NCI-H82 (cell line): ENCODE measurements at regions not wholly inside any gene's neighbourhood (a gene's known extent, or its start where the extent isn't known, plus 50 kb on each side); places are given as distances from the start of the nearest gene placed in this dataset.
"Not testable (repeated sequence)": the region's sequence is repeated elsewhere in the genome, so short reads cannot be mapped to it uniquely, and the experiment has no call there.

Experiments
- DNase-seq: peaks from one replicate; lab custom pipeline; 2025; lab: John Stamatoyannopoulos, UW

DNA sequence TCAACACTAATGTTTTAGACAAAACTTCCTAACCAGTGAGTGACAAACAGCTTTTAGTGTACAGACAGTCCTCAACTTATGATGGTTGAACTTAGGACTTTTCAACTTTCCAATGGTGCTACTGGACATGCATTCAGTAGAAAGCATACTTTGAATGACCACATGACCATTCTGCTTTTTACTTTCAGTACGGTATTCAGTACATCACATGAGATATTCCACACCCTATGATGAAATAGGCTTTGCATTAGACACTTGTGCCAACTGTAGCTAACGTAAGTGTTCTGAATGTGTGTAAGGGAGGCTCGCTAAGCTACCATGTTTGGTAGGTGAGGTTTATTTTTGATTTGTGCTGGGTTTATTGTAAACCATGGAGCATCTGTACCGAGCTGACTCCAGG, 113.7 kb downstream of the WNT7A start:
- DNase-seq = no peak

DNA sequence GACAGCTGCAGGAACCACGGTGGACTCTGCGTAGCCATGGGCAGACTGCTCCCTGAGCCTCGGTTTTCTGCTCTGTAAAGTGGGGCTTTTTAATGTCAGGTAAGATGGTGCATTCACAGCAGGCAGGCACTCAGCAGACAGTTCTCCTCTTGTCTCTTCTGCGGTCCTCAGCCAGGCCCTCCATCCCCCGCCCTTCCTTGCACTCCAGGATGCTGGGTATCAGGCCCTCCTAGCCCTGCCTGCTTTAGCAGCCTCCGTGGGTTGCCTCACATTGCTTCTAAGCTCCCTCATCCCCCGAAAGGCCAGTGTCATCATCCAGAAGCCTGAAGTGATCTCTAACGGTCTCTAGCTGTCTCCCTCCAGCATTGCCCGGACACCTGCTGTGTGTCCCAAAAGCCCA, 115.7 kb downstream of the WNT7A start:
- DNase-seq = no peak

DNA sequence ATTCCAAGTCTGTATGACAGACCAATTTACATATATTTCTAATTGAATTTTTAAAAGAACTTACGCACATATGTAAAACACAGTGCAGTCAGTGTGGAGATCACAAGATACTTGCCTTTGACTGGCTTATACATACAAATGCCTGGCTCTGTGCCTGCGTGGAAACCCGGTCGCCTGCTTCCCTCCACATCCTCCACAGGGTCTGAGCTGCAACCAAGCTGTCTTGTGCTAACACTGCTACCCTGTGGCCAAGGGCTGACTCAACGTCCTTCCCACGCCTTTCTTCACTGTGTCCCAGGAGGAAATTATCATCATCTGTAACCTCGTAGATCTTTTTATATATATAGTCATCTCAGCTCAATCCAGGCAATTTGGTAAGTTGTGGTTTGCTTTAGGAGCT, 117.0 kb downstream of the WNT7A start:
- DNase-seq = peak; percentile 2

DNA sequence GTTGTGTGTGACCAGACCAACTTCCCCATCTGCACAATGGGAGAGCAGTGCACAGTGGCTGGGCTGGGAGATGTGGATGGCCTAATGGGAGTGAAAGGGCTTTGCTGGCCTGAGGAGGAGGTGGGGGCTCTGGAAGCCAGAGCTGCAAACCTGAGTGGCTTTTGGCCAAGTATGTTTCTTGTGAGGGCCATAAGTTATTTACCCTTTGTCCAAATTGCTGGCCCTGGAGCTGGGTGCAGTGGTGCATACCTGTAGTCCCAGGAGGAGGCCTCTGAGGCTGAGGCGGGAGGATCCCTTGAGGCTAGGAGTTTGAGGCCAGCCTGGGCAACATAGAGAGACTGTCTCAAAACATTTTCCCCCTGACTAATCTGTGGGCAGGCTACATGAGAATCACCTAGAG, 129.1 kb downstream of the WNT7A start:
- no peak for DNase-seq

DNA sequence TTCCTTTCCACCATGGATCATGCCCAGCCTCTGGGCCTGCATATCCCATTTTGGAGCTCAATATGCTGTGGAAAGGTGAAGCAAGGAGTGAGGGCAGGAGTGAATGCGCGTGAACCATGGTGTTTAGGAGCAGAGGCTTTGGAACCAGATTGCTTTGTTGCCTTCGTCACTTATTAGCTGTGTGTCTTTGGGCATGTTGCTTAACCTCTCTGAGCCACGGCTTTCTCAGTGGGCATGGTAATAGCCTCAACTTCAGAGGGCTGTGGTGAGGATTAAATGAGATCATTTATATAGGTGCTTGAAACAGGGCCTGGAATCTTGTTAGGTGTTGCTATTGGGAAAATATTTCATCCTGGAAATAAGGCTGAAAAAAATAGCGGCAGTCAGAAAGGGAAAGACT, 129.7 kb downstream of the WNT7A start:
- no peak for DNase-seq

DNA sequence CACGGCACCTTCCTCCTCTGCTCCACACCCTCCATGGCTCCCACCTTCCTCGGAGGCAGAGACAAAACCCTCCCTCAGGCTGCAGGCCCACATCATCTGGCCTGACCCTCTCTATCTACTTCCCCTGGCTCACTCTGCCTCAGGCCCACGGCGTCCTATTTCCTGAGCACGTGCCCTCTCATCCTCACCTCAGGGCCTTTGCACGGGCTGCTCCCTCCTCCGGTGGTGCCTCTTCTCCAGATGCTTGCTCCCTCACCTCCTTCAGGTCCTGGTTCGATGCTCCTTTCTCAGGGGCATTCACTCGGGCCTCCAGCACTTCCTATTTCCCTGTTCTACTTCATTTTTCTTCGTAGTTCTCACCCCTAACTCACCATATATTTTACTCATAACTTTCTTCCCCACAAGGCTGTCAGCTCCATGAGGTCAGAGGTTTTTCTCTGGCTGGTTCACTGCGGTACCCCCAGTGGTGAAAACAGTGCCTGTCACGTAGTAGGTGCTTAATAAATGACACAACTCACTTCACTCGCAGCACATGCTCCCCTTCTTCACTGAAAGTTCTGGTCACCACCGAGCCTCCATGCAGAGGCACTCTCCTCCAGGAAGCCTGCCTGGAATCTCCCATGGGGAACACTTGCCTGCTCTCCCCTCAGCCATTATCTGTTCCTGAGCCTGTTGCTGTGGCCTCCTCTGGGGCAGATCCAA, 130.7 kb downstream of the WNT7A start:
- no peak for DNase-seq

DNA sequence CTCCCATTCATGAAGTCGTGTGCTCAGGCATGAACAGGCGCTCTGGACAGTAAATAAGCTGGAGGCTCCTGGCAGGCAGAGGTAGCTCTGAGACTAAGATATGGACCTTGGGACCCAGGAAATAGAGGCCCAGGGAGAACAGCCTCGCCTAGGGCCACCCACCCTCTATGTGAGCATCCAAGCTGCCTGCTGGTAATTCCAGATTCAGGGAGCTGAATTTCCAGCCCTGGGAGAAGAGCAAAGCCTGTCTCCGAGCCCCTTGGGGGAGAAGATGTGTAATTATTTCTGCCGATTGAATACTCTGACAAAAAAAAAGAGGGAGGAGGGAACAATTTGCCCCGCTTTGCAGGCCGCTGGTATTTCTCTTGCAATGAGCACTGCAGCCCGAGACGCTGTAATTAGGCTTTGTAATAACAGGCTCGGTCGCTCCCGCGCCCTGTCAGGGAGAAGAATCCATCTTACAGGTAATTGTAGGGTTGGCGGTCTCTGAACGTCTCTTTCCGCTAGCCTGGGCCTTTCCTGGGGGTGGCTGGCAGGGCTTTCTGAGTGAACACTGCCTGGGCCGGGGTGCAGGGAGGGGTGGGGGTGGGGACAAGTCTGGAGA, 131.5 kb downstream of the WNT7A start:
- DNase-seq = no peak

DNA sequence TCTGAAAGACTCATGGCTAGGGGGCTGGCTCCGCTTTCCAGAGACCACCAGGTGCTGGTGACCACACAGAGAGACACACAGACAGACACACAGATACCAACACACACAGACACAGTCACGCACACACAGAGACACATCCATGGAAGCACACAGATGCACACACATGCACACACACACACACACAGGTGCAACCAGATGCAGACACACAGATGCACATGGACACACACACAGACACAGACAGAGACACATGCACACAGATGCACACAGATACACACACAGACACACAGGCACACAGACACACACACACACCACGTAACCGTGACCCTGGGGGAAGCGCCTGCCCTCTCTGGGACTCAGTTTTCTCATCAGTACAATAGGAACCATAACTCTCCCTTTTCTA, 132.2 kb downstream of the WNT7A start:
- DNase-seq = no peak

DNA sequence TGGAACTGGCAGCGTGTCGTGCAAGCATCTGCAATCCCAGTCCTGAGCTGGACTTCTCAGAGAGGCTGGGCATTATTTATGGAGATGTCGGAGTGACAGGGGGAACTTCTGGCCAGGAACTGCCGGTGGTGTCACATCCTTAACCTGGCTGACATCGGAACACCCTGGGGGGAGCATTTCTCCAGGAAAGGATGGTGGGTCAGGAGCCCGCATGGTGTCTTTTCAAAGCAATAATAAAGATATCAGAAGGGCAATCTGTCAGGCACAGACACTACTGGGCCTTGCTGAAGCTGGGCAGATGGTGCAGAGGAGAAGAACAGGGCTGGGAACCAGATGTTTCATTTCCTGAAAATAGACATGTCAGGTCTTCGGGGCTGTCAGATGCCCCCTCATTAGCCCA, 133.5 kb downstream of the WNT7A start:
- DNase-seq = no peak

DNA sequence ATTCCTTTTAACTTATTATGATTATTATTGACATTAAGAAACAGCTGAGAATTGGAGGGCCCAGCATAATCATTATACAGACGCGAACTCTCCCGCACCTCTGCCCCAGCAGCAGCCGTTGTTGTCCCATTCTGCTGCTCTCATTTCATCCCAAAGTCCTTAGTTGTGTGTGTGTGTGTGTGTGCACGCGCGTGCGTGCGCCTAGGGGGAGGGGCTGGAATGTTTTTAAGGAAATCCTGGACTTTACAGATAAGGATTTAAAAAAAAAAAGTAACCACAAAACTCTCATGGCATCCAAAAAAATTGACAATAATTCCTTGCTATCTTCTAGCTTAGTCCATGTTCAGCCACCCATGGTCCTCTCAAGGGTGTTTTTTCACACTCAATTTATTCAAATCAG, 134.2 kb downstream of the WNT7A start:
- DNase-seq = no peak

DNA sequence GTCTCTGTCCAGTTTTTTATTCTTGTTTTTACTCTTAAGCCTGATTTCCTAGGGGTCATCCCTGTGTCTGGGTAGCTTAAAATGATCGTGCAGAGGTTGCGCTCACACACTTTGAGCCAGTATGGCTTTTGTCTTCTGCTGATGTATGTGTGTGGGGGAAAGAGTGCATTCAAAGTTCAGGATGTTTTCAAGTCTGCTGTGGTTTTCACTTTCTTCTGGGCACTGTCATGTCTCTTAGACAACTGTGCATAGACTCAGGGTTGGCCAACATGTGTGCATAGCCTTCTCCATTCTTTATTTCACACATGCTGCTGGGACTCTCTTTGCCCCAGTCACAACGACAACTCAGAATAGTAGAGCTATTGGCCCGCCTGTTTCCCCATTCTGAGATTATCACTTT, 139.1 kb downstream of the WNT7A start:
- no peak for DNase-seq

DNA sequence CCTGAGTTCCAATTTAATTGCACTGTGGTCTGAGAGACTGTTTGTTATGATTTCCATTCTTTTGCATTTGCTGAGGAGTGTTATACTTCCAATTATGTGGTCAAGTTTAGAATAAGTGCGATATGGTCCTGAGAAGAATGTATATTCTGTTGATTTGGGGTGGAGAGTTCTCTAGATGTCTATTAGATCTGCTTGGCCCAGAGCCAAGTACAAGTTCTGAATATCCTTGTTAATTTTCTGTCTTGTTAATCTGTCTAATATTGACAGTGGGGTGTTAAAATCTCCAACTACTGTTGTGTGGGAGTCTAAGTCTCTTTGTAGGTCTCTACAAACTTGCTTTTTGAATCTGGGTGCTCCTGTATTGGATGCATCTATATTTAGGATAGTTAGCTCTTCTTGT, 146.1 kb downstream of the WNT7A start:
- not testable (repeated sequence) for DNase-seq

DNA sequence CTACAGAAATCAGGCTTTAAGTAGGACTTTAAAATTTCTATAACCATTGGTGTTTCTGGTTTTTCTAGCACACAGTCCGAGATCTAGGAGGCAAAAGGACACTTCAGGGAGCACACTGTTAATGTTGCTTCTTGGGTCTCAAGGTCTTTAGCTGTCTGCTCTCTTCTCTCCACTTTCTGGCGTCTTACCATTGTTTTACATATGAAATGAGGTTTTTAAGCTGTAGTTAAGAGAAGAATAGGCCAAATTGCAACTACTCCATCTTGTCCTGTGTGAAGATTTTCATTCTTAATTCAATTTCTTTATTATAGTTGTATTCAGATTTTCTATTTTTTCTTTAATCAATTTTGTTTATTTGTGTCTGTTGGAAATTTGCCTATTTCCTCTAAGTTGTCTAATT, 151.4 kb downstream of the WNT7A start:
- no peak for DNase-seq

DNA sequence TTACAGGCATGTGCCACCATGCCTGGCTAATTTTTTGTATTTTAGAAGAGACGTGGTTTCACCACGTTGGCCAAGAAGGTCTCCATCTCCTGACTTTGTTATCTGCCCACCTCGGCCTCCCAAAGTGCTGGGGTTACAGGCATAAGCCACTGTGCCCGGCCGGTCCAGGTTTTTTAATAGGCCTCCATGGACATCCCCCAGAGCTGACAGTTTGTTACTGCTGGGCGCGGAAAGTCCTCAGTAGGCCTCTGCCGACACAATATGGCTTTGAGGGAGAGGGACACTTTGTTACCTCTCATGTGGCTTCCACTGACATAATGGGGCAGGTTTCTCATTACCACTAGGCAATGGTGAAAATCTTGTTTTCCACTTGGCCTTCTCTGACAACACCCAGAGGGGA, 152.0 kb downstream of the WNT7A start:
- no peak for DNase-seq

DNA sequence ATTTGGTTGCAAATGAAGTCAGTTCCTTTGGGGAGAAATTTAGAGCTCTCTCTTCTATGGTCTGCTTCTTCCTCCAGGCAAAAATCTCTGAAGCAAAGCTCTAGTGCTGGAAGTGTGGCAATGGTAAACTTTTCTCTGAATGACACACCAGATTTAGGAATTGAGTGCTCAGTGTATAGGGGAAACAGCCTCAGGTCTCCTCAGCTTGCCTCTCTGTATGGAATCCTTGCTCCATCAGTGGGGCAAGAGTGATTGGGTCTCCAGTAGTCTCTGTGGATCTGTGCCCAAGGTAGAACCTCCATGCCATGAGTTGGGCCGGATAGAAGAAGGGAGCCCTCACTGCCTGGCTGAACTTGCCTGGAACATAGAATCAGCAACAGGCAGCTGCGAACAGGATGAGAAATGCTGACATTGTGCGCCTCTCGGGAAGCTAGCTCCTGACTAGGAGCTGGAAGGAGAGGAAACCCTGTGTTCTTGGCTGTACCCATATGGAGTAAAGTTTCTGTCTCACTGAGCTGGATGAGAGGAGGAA, 156.1 kb downstream of the WNT7A start:
- no peak for DNase-seq

DNA sequence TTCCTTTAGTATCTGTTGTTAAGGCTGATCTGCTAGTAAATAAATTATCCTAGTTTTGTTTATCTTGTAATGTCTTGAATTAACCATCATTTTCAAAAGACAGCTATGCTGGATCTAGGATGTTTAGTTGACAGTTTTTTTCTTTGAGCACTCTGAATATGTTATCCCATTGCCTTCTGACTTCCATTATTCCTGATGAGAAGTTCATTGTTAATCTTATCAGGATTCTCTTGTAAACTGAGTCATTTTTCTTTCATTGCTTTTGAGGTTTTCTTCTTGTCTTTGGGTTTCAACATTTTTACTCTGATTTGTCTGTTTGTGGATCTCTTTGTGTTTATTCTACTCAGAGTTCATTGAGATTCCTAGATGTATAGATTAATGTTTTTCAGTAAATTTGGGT, 157.7 kb downstream of the WNT7A start:
- DNase-seq = no peak

DNA sequence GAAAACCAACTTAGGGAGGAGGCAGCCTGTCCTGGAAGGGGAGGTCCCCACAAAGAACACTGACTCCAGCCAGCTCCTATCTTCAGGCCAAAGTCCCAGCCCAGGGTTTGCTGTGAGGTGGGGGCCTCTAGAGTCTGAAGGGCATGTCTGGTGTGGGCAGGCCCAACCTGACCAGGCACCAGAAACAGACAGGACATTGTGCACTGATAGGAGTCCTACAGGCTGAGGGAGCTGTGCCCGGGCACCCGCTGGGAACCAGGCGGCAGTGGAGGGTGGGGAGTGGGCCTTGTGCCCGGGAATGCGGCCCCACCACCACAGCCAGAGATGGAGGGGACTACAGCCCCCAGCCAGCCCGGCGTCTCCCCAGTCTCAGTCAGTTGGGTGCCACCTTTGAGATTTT, 161.4 kb downstream of the WNT7A start:
- DNase-seq = no peak

DNA sequence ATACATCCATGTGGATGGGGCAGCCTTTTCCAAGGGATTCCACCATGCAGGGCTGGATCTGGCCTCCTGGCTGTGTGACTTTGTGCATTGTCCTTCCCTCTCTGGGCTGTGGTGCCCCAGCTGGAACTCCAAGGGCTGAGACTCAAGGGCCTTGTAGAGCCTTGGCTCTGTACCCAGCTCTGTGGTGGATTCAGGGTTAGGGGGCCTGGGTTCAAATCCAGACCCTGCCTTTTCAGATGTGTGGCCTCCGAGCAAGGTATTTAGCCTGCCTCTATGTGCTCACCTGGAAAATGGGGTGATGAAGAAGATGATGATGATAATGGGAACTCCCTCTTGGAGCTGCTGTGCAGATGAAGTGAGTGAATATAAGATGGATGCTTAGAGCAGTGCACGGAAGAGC, 161.9 kb downstream of the WNT7A start:
- DNase-seq = no peak

DNA sequence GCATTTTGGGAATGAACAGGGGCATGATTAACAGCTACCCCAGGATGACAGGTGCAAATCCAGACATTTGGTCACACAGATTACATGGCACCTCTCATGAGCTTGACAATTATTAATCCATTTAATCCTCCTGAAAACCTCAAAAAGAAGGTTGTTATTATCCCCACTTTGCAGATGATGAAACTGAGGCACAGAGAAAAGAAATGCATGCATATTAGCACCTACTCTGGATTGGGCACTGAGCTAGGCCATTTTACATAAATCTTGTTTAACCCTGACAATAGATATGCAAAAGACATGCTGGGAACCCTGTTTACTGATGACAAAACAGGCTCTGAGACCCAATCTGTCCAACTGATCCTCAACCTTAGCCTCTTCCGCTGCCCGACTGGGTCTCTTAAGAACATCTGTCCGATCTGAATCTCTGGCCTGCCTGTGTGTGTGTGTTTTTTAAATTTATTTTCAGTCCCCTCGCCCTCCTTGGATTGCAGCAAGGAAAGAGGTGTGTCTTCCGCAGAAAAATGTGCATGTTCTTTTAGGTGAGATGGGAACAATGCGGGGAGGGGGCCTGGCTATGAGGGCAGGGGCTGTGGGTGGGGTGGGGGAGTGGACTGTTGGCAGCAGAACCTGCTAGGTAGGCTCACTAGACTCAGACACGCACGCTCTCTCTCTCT, 162.5 kb downstream of the WNT7A start:
- no peak for DNase-seq

DNA sequence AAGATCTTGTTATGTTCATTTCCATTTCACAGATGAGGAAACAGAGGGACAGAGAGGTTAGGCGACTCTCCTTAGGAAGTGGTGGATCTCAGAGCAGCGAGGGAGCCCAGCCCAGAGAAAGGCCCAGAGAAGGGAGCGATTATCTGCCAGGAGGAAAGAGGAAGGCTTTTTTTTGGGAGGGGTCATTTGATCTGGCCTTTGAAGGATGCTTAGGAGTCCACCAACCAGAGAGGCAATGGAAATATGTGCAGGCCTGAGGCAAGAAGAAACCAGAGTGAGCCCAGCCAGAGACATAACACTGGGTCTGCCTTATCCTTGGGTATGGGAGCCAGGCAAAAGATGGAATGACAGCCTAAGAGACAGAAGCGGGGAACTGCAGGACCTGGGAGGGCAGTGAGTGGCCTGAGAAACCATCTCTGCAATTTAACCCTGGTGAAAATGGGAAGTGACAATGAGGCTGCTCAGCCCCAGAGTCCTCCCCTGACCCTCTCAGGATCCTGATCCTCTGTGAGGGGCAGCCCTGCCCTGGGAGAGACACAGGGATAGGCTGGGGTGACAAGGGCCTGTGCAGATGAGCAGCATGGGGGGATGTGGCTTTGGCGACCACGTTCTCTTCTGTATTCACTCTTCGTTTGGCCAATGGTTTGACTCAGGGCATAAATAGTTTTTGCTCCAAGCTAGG, 163.2 kb downstream of the WNT7A start:
- DNase-seq = no peak

DNA sequence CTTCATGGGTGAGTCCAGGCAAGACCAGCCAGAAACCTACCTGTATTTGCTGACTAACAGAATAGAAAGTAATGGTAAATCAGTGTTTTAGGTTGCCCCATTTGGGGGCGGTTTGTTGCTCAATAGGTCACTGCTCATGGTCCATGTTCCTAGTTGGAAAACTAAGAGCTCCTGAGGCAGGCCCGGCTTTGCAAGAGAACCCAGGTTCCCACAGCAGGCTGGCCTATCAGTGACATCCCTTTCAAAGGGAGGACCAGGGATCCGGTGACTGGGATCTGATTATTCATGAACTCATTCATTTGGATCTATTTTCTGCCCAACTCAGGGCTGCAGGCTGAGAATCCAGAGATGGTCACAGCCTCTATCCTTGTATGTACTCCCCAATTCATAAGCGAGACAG, 163.9 kb downstream of the WNT7A start:
- no peak for DNase-seq

DNA sequence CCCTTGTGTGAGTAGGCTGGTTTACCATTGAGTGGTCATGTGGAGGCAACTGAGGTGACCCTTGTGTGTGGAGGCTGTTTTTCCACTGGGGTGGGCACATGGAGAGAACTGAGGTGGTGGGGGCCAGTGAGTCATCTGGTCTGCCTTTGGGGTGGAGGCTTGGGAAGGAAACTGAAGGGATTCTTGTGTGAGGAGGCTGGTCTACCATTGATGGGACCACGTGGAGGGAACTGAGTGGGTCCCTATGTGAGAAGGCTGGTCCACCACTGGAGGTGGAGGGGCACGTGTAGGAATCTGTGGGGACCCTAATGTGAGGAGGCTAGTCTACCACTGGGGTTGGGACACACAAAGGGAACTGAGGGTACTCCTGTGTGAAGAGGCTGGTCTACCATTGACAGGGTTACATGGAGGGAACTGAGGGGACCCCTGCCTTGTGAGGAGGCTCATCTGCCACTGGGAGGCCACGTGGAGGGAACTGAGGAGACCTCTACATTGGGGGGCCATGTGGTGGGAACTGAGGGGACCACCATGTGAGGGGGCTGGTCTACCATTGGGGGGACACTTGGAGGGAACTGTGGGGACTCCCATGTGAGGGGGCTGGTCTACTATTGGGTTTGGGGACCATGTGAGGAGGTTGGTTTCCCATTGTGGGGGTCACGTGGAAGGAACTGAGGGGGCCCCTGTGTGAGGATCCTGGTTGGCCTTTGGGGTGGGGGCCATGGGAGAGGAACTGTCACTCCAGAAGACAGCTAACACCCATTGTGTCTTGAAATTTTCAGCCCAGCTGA, 164.5 kb downstream of the WNT7A start:
- DNase-seq = no peak
